CD4-positive, alpha-beta T cell treated with Interleukin-10 for 1 hour (primary cell): ENCODE measurements at regions not wholly inside any gene's neighbourhood (a gene's known extent, or its start where the extent isn't known, plus 50 kb on each side); places are given as distances from the start of the nearest gene placed in this dataset.

Experiments used
- DNase-seq: peaks from one replicate; pipeline ENCODE4 v3.0.0-alpha.2; 2020

- no peak for DNase-seq
Observed at GRCh38 chr7:98462911-98463633, 62.2 kb upstream of the BAIAP2L1 start.

DNA sequence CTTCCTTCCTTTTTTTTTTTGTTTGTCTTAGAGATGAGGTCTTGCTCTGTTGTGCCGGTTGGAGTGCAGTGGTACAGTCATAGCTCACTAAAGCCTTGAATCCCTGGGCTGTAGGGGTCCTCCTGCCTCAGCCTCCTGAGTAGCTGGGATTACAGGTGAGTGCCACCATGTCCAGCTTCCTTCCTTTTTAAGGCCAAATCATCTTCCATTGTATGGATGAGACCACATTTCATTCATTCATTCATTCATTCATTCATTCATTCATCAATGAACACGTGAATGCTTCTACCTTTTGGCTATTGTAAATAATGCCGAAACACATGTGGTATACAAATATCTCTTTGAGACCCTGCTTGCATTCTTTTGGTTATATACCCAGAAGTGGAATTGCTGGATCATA, 60.0 kb upstream of the BAIAP2L1 start:
- DNase-seq, result no peak

DNA sequence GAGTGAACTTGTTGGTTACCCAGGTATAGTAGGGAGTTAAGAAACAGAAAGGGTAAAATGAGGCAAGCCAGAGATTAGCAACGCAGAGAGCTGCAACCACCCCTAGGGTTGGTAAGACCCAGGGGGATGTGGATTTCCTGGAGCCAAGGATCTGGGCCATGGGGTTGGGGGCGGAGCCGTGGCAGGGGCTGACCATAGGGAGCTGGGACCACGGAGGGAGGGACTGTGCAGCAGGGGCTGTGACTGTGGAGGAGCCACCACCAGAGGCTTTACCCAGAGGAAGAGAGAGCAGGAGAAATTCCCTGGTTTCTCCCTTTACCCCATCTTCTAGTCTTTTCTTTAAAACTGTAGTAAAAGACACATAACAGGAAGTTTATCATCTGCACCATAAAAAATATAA, 58.6 kb upstream of the BAIAP2L1 start:
- DNase-seq, result no peak

DNA sequence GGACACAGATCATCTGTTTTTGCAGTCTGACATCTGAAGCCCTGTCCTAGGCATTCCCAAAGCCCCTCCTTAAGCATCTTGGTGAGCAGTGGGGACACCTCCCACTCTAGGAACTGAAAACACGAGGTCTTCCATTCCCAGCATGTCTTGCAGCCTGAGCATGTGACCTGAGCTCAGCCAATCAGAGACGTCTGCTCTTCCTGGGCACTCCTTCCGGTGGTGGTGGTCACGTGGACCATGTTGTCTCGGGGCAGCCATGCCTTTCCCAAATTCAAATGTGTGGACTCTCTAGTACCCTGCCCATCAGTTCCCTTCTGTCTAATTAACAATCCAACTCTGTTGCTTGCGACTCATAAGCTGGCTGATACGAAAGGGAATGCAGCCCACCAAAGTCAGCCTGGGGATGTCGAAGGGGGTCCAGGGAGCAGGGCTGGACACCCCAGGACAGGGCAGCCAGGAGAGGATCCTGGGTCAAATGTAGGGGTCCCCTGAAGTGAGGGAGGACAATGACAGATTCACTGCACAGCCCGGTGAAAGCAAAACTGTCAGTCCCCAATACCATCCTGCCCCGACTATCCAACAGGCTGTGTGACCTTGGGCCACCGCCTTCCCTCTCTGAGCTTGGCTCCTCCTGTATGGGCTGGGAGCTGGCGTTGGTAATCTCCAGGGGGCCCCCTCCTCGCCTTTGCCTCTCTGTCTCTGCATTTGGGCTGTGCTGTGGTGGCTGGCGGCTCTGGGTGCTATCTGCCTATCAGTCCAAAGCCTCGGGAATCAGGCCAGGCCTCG, 57.4 kb upstream of the BAIAP2L1 start:
- DNase-seq, result no peak

DNA sequence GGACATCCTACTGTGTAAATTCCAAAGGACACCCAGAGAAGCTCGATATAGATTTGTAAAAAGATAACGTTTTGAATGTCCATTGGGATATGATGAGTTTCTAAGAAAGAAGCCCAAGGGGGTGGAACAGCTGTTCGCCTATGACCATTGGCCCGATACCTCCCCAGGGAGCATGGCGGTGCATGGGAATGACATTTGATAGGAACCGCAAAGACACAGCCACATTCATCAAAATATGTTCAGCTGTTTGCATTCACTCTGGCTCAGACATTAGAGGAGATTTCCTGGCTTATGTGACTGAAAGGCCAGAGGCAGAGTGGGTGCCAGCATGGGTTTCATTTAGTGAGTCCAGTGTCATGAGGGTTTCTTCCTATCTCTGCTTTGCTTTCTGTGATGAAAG, 56.0 kb upstream of the BAIAP2L1 start:
- DNase-seq, result no peak

GRCh38 chr7:98452791-98453190, 51.9 kb upstream of the BAIAP2L1 start:
- DNase-seq, result no peak
